Endothelial cell of umbilical vein (primary cell): ENCODE measurements at regions not wholly inside any gene's neighbourhood (a gene's known extent, or its start where the extent isn't known, plus 50 kb on each side); places are given as distances from the start of the nearest gene placed in this dataset.

ENCODE experiments used
- BruUV-seq: library from RNA; stranded (reverse); fragments of 400-500 nt; replicated peaks from 2 replicates; lab custom pipeline; 2021; lab: Mats Ljungman, UMichigan
- CTCF ChIA-PET: fragments of 300-600, 350-600 bp; sonication (Branson Sonifier 250); formaldehyde crosslinking; loops from one replicate; lab custom pipeline; 2021; ENCODE audit warnings: antibody characterized with exemption, inconsistent platforms; lab: Charles Lee
- POLR2A ChIA-PET: fragments of 300-600, 350-600 bp; sonication (Branson Sonifier 250); formaldehyde crosslinking; loops from one replicate; lab custom pipeline; 2021; ENCODE audit warnings: antibody characterized with exemption, inconsistent platforms; lab: Charles Lee
- DNase-seq: peaks from one replicate; pipeline ENCODE4 v3.0.0-alpha.2; 2011; ENCODE audit warnings: low read depth, low spot score
- FAIRE-seq: peaks from 2 replicates; lab custom pipeline; 2011; peaks lifted over from hg19 to GRCh38; lab: Jason Lieb, UNC
- H2AFZ ChIP-seq: 2 replicates; pipeline ENCODE4 v1.6.0; 2012; ENCODE audit warnings: low read depth, low read length, control low read depth, inconsistent platforms
- H3K27ac ChIP-seq: 2 replicates; pipeline ENCODE4 v1.5.1; 2011; ENCODE audit warnings: low read depth, mild to moderate bottlenecking, control low read depth, low read length, moderate library complexity; ENCODE audit not compliant: insufficient read depth
- H3K27me3 ChIP-seq, 2 experiments: 2 replicates each; pipeline versions ENCODE4 v1.6.0 to v1.6.1; 2011; ENCODE audit warnings: low read length in 2 of 2, mixed read lengths in 1 of 2; ENCODE audit not compliant: control insufficient read depth in 2 of 2, insufficient read depth in 2 of 2
- H3K36me3 ChIP-seq, 2 experiments: 2 replicates in 1 of 2; 3 replicates in 1 of 2; pipeline ENCODE4 v1.5.1; 2011; ENCODE audit warnings: low read length in 2 of 2, mild to moderate bottlenecking in 1 of 2, moderate library complexity in 1 of 2; ENCODE audit not compliant: control insufficient read depth in 2 of 2, insufficient read depth in 2 of 2; ENCODE audit errors: extremely low read depth in 1 of 2
- H3K4me1 ChIP-seq: 3 replicates; pipeline ENCODE4 v1.5.1; 2011; ENCODE audit warnings: mild to moderate bottlenecking, low read length; ENCODE audit not compliant: control insufficient read depth, insufficient read depth; ENCODE audit errors: extremely low read depth
- H3K4me2 ChIP-seq: 2 replicates; pipeline ENCODE4 v1.6.1; 2011; ENCODE audit warnings: low read length, control low read depth, mixed read lengths; ENCODE audit not compliant: insufficient read depth
- H3K4me3 ChIP-seq, 3 experiments: fragments of 200-600 bp in 1 of 3; sonication (generic), shearing (Covaris generic) in 1 of 3; replicated peaks in 1 of 3; 2 replicates each; pipeline ENCODE4 v1.5.1; 2011 to 2016; ENCODE audit warnings: control low read depth in 3 of 3, low read length in 3 of 3, mild to moderate bottlenecking in 2 of 3, inconsistent platforms in 1 of 3, low read depth in 1 of 3, moderate library complexity in 1 of 3; ENCODE audit not compliant: insufficient read depth in 1 of 3
- H3K79me2 ChIP-seq: 2 replicates; pipeline ENCODE4 v1.6.0; 2012; ENCODE audit warnings: low read length, inconsistent platforms; ENCODE audit not compliant: control insufficient read depth, insufficient read depth
- H3K9ac ChIP-seq: replicated peaks from 2 replicates; pipeline ENCODE3; 2011; ENCODE audit warnings: low read length, control low read depth; ENCODE audit not compliant: insufficient read depth; ENCODE audit errors: extremely low read depth
- H3K9me1 ChIP-seq: replicated peaks from 3 replicates; pipeline ENCODE4 v1.6.0; 2011; ENCODE audit warnings: mild to moderate bottlenecking, low read length; ENCODE audit not compliant: control insufficient read depth, insufficient read depth; ENCODE audit errors: extremely low read depth
- H3K9me3 ChIP-seq: replicated peaks from 2 replicates; pipeline ENCODE4 v1.5.1; 2012; ENCODE audit warnings: low read length, inconsistent platforms; ENCODE audit not compliant: control insufficient read depth, insufficient read depth
- H4K20me1 ChIP-seq: replicated peaks from 2 replicates; pipeline ENCODE3; 2011; ENCODE audit warnings: mild to moderate bottlenecking, low read length; ENCODE audit not compliant: control insufficient read depth, insufficient read depth; ENCODE audit errors: extremely low read depth
- CTCF ChIP-seq, 2 donors: IDR thresholded peaks; 1 replicate in 1 of 2; 2 replicates in 1 of 2; pipeline ENCODE4 v1.5.1; 2011; ENCODE audit warnings: low read length in 2 of 2, mild to moderate bottlenecking in 2 of 2, moderate library complexity in 2 of 2, control low read depth in 1 of 2, inconsistent platforms in 1 of 2, low read depth in 1 of 2; ENCODE audit not compliant: insufficient read depth in 1 of 2; ENCODE audit errors: extremely low read depth in 1 of 2
- EZH2 ChIP-seq: IDR thresholded peaks from 2 replicates; pipeline ENCODE4 v1.6.1; 2012; ENCODE audit warnings: borderline replicate concordance, low read depth, mild to moderate bottlenecking, moderate library complexity, low read length, inconsistent platforms; ENCODE audit not compliant: severe bottlenecking
- FOS ChIP-seq: IDR thresholded peaks from 2 replicates; pipeline ENCODE4 v1.6.1; 2011; ENCODE audit warnings: mild to moderate bottlenecking, low read length, moderate library complexity, borderline replicate concordance; ENCODE audit not compliant: insufficient read depth
- GATA2 ChIP-seq: IDR thresholded peaks from 2 replicates; pipeline ENCODE4 v1.7.0; 2011; ENCODE audit warnings: low read depth, mild to moderate bottlenecking, moderate library complexity, mixed read lengths, low read length; ENCODE audit not compliant: insufficient read length, insufficient read depth
- JUN ChIP-seq: IDR thresholded peaks from 2 replicates; pipeline ENCODE4 v1.6.1; 2011; ENCODE audit warnings: borderline replicate concordance, low read depth; ENCODE audit not compliant: insufficient read length, insufficient read depth
- MYC ChIP-seq: IDR thresholded peaks from one replicate; pipeline ENCODE4 v1.6.1; 2011; ENCODE audit warnings: mild to moderate bottlenecking, low read depth, low read length
- POLR2A ChIP-seq: IDR thresholded peaks from 2 replicates; pipeline ENCODE4 v1.6.1; 2012; ENCODE audit warnings: low read depth, mild to moderate bottlenecking, control low read depth, low read length
- POLR2AphosphoS5 ChIP-seq: IDR thresholded peaks from 2 replicates; pipeline ENCODE4 v1.6.1; 2012; ENCODE audit warnings: low read depth, mild to moderate bottlenecking, control low read depth, low read length, moderate library complexity; ENCODE audit not compliant: insufficient read depth
- dilution Hi-C: fragments of 300-500 bp; cut with MboI; formaldehyde crosslinking; loops from one replicate; pipeline ENCODE4 v1.15.0; 2019; ENCODE audit warnings: low sequenced_read_pairs; ENCODE audit not compliant: extremely low pct_ligation_motif_present
- intact Hi-C: fragments of 100-400 bp; cut with micrococcal nuclease; formaldehyde crosslinking; loops from one replicate; pipeline ENCODE4 v1.10.0; 2022
- TF ChIP-seq, protein P1 (sequence below): IDR thresholded peaks from 2 replicates; pipeline ENCODE4 v1.6.1; 2011; ENCODE audit not compliant: insufficient read depth, insufficient read length

- no peaks in the 10 kb centered on the region for H3K4me1 ChIP-seq
- TF ChIP-seq CTCF (IDR thresholded peaks at IDR 0.05; ENCODE audit: extremely low read depth in 1 of 2, insufficient read depth in 1 of 2, low read depth in 1 of 2, low read length in 2 of 2): no peak
- TF ChIP-seq POLR2A: no peak
- TF ChIP-seq, protein P1, sequence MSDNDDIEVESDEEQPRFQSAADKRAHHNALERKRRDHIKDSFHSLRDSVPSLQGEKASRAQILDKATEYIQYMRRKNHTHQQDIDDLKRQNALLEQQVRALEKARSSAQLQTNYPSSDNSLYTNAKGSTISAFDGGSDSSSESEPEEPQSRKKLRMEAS: no peak
- TF ChIP-seq POLR2AphosphoS5: no peak
- TF ChIP-seq GATA2: no peak
- no peak for TF ChIP-seq FOS
- no peak for TF ChIP-seq JUN
- TF ChIP-seq EZH2: no peak
- no peak for TF ChIP-seq MYC
- ChIA-PET CTCF (no interaction called here), POLR2A (no interaction called here)
- H3K36me3 ChIP-seq: no peaks in the 10 kb centered on the region
- no peak overlapping the region for H2AFZ ChIP-seq
- H3K4me2 ChIP-seq: no peak overlapping the region
- no peak overlapping the region for H3K9ac ChIP-seq
- no peak for FAIRE-seq
- H4K20me1 ChIP-seq: no peaks in the 10 kb centered on the region
- no peaks in the 10 kb centered on the region for H3K9me1 ChIP-seq
- H3K27me3 ChIP-seq: no peaks in the 10 kb centered on the region
- H3K4me3 ChIP-seq: no peak overlapping the region
- no peak for DNase-seq
- H3K27ac ChIP-seq: no peak overlapping the region
- intact Hi-C loops: no loop called here
- dilution Hi-C loops: no loop called here
- no peaks in the 10 kb centered on the region for H3K9me3 ChIP-seq
- no TSS peak for BruUV-seq
- no peaks in the 10 kb centered on the region for H3K79me2 ChIP-seq
These were observed 348.1 kb downstream of the IRS1 start for GRCh38 chr2:226451486-226451885.
